Loucy (cell line): ENCODE measurements at regions not wholly inside any gene's neighbourhood (a gene's known extent, or its start where the extent isn't known, plus 50 kb on each side); places are given as distances from the start of the nearest gene placed in this dataset.

ENCODE experiments used
- EZH2phosphoT487 ChIP-seq: fragments of 200-600 bp; IDR thresholded peaks from 2 replicates; pipeline ENCODE4 v1.6.1; 2018; ENCODE audit warnings: antibody characterized with exemption, mild to moderate bottlenecking, moderate library complexity, borderline replicate concordance
- TF ChIP-seq, protein P1 (sequence below): fragments of 200-600 bp; sonication (generic); conservative IDR thresholded peaks from 2 replicates; pipeline ENCODE4 v1.5.1; 2014; ENCODE audit warnings: mild to moderate bottlenecking, antibody characterized with exemption, low read length

DNA sequence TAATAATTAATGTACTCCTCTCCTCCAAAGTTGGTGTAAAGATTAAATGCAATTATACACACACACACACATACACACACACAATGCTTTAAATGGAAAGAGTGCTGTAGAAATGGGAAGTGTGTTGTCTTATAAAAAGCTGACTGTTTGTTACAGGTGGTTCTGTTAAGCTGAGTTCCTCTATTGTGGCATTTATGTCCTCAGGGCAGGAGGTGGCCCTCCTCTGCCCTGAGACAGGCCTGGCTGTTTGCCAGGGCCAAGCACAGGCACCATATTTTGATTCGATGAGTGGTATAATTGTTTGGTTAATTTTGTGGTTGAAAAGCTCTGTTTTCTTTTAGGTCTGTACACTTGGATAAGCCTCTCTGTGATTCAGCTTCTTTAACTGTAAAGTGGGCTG is 573.9 kb downstream of the KIF4B start:
- TF ChIP-seq EZH2phosphoT487 = no peak
- TF ChIP-seq, protein P1, sequence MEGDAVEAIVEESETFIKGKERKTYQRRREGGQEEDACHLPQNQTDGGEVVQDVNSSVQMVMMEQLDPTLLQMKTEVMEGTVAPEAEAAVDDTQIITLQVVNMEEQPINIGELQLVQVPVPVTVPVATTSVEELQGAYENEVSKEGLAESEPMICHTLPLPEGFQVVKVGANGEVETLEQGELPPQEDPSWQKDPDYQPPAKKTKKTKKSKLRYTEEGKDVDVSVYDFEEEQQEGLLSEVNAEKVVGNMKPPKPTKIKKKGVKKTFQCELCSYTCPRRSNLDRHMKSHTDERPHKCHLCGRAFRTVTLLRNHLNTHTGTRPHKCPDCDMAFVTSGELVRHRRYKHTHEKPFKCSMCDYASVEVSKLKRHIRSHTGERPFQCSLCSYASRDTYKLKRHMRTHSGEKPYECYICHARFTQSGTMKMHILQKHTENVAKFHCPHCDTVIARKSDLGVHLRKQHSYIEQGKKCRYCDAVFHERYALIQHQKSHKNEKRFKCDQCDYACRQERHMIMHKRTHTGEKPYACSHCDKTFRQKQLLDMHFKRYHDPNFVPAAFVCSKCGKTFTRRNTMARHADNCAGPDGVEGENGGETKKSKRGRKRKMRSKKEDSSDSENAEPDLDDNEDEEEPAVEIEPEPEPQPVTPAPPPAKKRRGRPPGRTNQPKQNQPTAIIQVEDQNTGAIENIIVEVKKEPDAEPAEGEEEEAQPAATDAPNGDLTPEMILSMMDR = no peak
